Tibial nerve (tissue), 3 donors: ENCODE measurements at regions not wholly inside any gene's neighbourhood (a gene's known extent, or its start where the extent isn't known, plus 50 kb on each side); places are given as distances from the start of the nearest gene placed in this dataset.

ENCODE experiments used
- POLR2A ChIP-seq, 2 donors: fragments of 450-650 bp; IDR thresholded peaks; one replicate each; pipeline ENCODE4 v1.6.1; 2017; ENCODE audit warnings: antibody characterized with exemption in 2 of 2, mild to moderate bottlenecking in 2 of 2, moderate library complexity in 2 of 2
- TF ChIP-seq, protein P1 (sequence below), 5 experiments: fragments of 200-600 bp in 3 of 5; fragments of 450-650 bp in 2 of 5; sonication (generic) in 3 of 5; IDR thresholded peaks; one replicate each; pipeline ENCODE4 v1.5.1; 2016 to 2019; ENCODE audit warnings: antibody characterized with exemption in 5 of 5, mild to moderate bottlenecking in 3 of 5, moderate library complexity in 2 of 5

DNA sequence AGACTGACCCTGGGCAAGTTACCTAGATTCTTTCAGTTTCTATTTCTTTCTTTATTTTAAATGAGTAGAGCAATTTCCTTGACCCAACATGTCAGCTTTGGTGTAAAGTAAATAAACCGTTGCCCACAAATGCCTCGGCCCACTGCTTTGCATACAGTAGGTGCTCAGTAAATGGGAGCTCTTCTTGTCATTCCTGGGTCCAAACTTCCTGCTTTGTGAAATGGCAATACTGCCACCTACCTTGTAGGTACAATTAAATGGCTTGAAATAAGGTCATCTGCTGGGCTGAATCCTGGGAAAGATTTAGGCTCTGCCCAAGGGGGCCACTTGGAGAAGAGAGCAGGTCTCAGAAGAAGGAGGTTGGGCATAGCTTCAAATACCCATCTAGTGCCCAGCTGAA is 253.0 kb downstream of the HS3ST3B1 start:
- no peak for TF ChIP-seq POLR2A (IDR thresholded peaks at IDR 0.05)
- TF ChIP-seq, protein P1, sequence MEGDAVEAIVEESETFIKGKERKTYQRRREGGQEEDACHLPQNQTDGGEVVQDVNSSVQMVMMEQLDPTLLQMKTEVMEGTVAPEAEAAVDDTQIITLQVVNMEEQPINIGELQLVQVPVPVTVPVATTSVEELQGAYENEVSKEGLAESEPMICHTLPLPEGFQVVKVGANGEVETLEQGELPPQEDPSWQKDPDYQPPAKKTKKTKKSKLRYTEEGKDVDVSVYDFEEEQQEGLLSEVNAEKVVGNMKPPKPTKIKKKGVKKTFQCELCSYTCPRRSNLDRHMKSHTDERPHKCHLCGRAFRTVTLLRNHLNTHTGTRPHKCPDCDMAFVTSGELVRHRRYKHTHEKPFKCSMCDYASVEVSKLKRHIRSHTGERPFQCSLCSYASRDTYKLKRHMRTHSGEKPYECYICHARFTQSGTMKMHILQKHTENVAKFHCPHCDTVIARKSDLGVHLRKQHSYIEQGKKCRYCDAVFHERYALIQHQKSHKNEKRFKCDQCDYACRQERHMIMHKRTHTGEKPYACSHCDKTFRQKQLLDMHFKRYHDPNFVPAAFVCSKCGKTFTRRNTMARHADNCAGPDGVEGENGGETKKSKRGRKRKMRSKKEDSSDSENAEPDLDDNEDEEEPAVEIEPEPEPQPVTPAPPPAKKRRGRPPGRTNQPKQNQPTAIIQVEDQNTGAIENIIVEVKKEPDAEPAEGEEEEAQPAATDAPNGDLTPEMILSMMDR (IDR thresholded peaks at IDR 0.05) = no peak
